ENCODE measurements at regions not wholly inside any gene's neighbourhood (a gene's known extent, or its start where the extent isn't known, plus 50 kb on each side); places are given as distances from the start of the nearest gene placed in this dataset.

GRCh38 chr4:28106155-28106554 is 1245.5 kb downstream of the STIM2 start:
- TF ChIP-seq CTCF (IDR thresholded peaks at IDR 0.05) (no peak), FOXM1 (IDR thresholded peaks at IDR 0.05; ENCODE audit: low read depth) (no peak), TCF12 (IDR thresholded peaks at IDR 0.05) (no peak), NRF1 (IDR thresholded peaks at IDR 0.05; ENCODE audit: low read depth, low read length) (no peak), EZH2phosphoT487 (IDR thresholded peaks at IDR 0.05; ENCODE audit: borderline replicate concordance, low read depth) (no peak), YY1 (IDR thresholded peaks at IDR 0.05; ENCODE audit: low read depth) (no peak), GATA2 (CRISPR knock-in tag; IDR thresholded peaks at IDR 0.05) (no peak), REST (IDR thresholded peaks at IDR 0.05; ENCODE audit: low read depth, low read length) (no peak), USF2 (IDR thresholded peaks at IDR 0.05; ENCODE audit: borderline replicate concordance, low read depth, low read length) (no peak), TAF1 (IDR thresholded peaks at IDR 0.05; ENCODE audit: borderline replicate concordance, low read depth, low read length) (no peak), RAD21 (IDR thresholded peaks at IDR 0.05; ENCODE audit: low read length) (no peak)

Data from SK-N-SH (cell line).